ENCODE measurements at regions not wholly inside any gene's neighbourhood (a gene's known extent, or its start where the extent isn't known, plus 50 kb on each side); places are given as distances from the start of the nearest gene placed in this dataset.

GRCh38 chr4:163932504-163932903 is 438.0 kb downstream of the TMA16 start:
- ATAC-seq (ENCODE audit: low FRiP score) = no peak
- TF ChIP-seq CTCF (IDR thresholded peaks at IDR 0.05) = no peak
- no peak for DNase-seq (ENCODE audit: low spot score)

DNA sequence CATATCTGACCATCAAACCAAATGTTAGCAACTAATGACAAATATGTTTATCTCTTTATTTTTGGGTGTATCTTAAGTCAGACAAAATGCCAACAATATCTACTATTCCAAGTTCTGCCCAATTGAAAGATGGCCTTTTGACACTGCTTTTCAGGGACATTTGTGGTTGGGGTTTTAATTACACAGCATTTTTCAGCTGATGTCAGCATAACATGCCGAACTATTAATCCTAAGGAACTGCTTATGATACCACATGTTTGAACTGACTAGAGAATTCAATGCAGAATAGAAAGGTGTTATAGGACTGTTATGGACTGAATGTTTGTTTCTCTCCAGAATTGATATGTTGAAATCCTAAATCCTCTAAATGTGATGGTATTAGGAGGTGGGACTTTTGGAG is 445.1 kb downstream of the TMA16 start:
- ATAC-seq (ENCODE audit: low FRiP score) = no peak
- DNase-seq (ENCODE audit: low spot score) = no peak
- no peak for TF ChIP-seq CTCF (IDR thresholded peaks at IDR 0.05)

GRCh38 chr4:163941221-163941905 is 446.9 kb downstream of the TMA16 start:
- no peak for ATAC-seq (ENCODE audit: low FRiP score)
- no peak for DNase-seq (ENCODE audit: low spot score)
- TF ChIP-seq CTCF (IDR thresholded peaks at IDR 0.05) = no peak

DNA sequence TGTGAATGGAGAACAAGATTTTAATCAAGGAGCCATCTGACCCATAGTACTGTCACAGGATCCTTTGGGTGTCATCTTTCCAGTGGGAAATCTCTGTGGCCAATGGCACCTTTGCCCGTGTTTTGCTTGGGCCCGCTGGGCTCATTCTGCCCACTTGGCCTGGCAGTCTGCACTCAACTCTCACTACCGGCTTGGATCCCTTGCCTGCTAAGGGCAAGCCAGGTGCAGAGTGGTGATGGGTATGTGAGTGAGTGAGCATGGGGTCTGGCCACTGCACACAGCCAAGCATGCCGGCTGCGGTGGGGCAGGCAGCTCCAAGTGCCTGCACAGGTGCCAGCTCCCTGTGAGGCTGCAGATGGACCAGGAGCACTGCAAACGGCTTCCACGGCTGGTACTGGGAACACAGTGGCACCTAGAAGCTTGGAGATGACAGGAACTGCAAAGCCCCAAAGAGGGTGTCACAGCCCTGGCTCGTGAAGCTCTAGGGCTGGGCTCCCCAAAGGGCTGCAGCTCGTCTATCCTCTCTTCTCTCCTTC is 454.5 kb downstream of the TMA16 start:
- DNase-seq (ENCODE audit: low spot score) = no peak
- TF ChIP-seq CTCF (IDR thresholded peaks at IDR 0.05) = no peak
- ATAC-seq (ENCODE audit: low FRiP score) = no peak

- ATAC-seq (ENCODE audit: low FRiP score) (no peak), DNase-seq (ENCODE audit: low spot score) (no peak)
- TF ChIP-seq CTCF (IDR thresholded peaks at IDR 0.05) = no peak
These were observed 455.6 kb downstream of the TMA16 start for GRCh38 chr4:163949976-163950601.

DNA sequence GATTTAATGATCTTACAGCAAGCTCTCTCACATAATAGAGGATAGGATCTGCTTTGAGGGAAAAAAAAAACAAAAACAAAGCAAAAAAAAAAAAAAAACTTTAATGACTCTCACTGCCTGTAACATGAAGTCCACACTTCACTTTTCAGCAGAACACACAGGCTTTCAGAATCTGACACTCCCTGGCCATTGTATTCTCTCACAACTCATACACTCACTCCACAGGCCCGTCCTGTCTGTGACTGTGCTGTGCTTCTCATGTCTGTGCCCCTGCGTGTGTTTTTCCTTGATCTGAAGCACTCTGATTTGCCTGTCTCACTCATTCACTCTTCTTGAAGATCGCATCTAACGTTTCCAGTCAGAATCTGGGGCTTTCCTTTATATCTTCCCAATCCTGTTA is 460.8 kb downstream of the TMA16 start:
- no peak for TF ChIP-seq CTCF (IDR thresholded peaks at IDR 0.05)
- DNase-seq (ENCODE audit: low spot score) (no peak), ATAC-seq (ENCODE audit: low FRiP score) (no peak)

GRCh38 chr4:163958751-163959150 is 464.3 kb downstream of the TMA16 start:
- ATAC-seq (ENCODE audit: low FRiP score) (no peak), DNase-seq (ENCODE audit: low spot score) (no peak)
- TF ChIP-seq CTCF (IDR thresholded peaks at IDR 0.05) = no peak

Measured in omental fat pad (tissue), 3 donors.